AG10803 (cell line): ENCODE measurements at regions not wholly inside any gene's neighbourhood (a gene's known extent, or its start where the extent isn't known, plus 50 kb on each side); places are given as distances from the start of the nearest gene placed in this dataset.
"Not testable (repeated sequence)": the region's sequence is repeated elsewhere in the genome, so short reads cannot be mapped to it uniquely, and the experiment has no call there.

ENCODE experiments used
- DNase-seq: peaks from one replicate; pipeline ENCODE4 v3.0.0; 2010; ENCODE audit warnings: low read depth
- H3K4me3 ChIP-seq: 2 replicates; pipeline ENCODE4 v1.5.1; 2011; ENCODE audit warnings: mild to moderate bottlenecking, low read length, control low read depth
- CTCF ChIP-seq: conservative IDR thresholded peaks from 2 replicates; pipeline ENCODE4 v1.5.1; 2011; ENCODE audit warnings: mild to moderate bottlenecking, low read length, control low read depth, inconsistent platforms

- H3K4me3 ChIP-seq = no peak overlapping the region
- no peak for DNase-seq
- no peak for TF ChIP-seq CTCF
Measured at GRCh38 chrX:39067866-39068265, 266.6 kb downstream of the MID1IP1 start.

DNA sequence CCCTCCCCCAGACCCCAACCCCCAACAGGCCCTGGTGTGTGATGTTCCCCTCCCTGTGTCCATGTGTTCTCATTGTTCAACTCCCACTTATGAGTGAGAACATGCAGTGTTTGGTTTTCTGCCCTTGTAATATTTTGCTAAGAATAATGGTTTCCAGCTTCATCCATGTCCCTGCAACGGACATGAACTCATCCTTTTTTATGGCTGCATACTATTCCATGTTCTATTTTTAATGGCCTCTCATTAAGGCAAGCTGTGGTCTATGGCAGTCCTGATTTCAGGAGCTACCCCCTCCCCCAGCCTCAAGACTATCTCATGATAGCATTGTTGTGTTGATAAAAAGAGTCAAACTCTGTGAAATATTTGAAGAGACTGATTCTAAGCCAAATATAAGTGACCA, 267.4 kb downstream of the MID1IP1 start:
- not testable (repeated sequence) for DNase-seq, H3K4me3 ChIP-seq

- H3K4me3 ChIP-seq = no peak overlapping the region
- no peak for DNase-seq
- no peak for TF ChIP-seq CTCF
Measured at GRCh38 chrX:39070009-39070408, 268.8 kb downstream of the MID1IP1 start.

- no peak overlapping the region for H3K4me3 ChIP-seq
- TF ChIP-seq CTCF = no peak
Measured at GRCh38 chrX:39073131-39073530, 271.9 kb downstream of the MID1IP1 start.

DNA sequence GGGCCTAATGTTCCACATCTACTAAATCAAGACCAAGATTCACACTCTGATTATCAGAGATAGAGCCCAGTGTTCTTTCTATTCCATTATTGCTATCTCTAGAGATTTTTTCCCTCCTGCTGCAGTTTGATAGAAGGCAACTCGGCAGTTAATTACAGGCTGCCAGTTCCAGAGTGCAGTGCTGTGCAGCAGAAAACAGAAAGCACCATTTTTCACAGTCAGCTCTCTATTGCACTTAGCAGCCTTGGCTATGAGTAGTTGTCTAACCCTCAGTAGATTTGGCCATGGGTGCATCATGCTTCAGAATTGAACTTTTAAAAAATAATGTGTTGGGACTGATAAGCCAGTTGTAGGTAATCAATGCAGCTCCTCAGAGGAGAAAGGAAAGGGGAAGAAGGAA, 295.3 kb downstream of the MID1IP1 start:
- no peak overlapping the region for H3K4me3 ChIP-seq
- no peak for TF ChIP-seq CTCF
- DNase-seq = no peak

More at GRCh38 chrX:39073131-39073530, 271.9 kb downstream of the MID1IP1 start:
- no peak for DNase-seq

DNA sequence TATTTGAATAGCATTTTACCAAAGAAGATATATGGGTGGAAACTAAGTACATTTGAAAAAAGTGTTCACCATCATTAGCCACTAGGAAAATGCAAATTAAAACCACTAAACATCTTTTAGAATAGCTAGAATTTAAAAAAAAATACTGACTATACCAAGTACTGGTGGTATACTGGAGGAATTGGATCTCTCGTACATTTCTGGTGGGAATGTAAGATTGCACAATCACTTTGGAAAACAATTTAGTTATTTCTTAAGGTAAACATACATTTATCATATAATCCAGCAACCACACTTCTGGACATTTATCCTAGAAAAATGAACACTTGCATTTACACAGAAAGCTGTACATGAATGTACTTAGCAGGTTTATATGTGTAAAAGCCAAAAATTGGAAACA, 303.5 kb downstream of the MID1IP1 start:
- DNase-seq = no peak
- no peak for TF ChIP-seq CTCF
- no peak overlapping the region for H3K4me3 ChIP-seq

GRCh38 chrX:39112143-39112542, 310.9 kb downstream of the MID1IP1 start:
- peak; percentile 23 for DNase-seq
- H3K4me3 ChIP-seq = no peak overlapping the region
- TF ChIP-seq CTCF = no peak

DNA sequence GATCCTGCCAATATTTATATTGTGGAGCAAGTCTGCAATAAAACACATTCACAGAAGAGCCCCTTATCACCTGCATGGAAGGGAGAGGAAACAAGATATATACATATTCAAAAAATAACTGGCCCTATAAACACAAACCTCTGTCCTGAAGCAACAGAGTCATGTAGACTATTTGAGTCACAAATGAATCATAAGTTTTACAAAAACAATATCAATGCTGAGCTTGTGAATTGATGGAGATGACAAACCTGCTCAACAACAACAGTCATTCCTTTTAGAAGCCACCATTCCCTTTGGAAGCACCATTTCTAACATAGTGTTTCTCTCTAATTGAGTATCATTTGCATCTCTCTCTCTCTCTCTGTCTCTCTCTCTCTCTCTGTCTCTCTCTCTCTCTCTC, 313.9 kb downstream of the MID1IP1 start:
- no peak overlapping the region for H3K4me3 ChIP-seq
- TF ChIP-seq CTCF = no peak
- no peak for DNase-seq
